HepG2 (cell line): ENCODE measurements at regions not wholly inside any gene's neighbourhood (a gene's known extent, or its start where the extent isn't known, plus 50 kb on each side); places are given as distances from the start of the nearest gene placed in this dataset.

Experiments used
- GABPB1 ChIP-seq: IDR thresholded peaks from 2 replicates; pipeline ENCODE4 v1.6.1; 2016; ENCODE audit warnings: mild to moderate bottlenecking, missing genetic modification reagents, moderate library complexity, missing compliant biosample characterization
- HDAC2 ChIP-seq: sonication (generic); formaldehyde crosslinking; IDR thresholded peaks from 2 replicates; pipeline ENCODE4 v1.4.0; 2020; ENCODE audit warnings: missing genetic modification reagents
- KLF13 ChIP-seq: sonication (generic); formaldehyde crosslinking; IDR thresholded peaks from 2 replicates; pipeline ENCODE4 v1.4.0; 2020; ENCODE audit warnings: mild to moderate bottlenecking, missing genetic modification reagents
- MYC ChIP-seq: sonication (generic); formaldehyde crosslinking; IDR thresholded peaks from 2 replicates; pipeline ENCODE4 v1.9.0; 2021; ENCODE audit warnings: missing genetic modification reagents, borderline replicate concordance
- POLR2A ChIP-seq, 2 experiments: IDR thresholded peaks; 2 replicates each; pipeline ENCODE4 v1.6.1; 2011; ENCODE audit warnings: low read depth in 2 of 2, low read length in 2 of 2, mild to moderate bottlenecking in 1 of 2, moderate library complexity in 1 of 2; ENCODE audit not compliant: insufficient read depth in 1 of 2
- SP1 ChIP-seq, 2 experiments: fragments of 450-650 bp in 1 of 2; sonication (generic) in 1 of 2; formaldehyde crosslinking in 1 of 2; IDR thresholded peaks; 2 replicates each; pipeline versions ENCODE4 v1.4.0 to v1.6.1; 2016 to 2020; ENCODE audit warnings: missing genetic modification reagents in 1 of 2
- USF2 ChIP-seq, 2 experiments: sonication (generic) in 1 of 2; formaldehyde crosslinking in 1 of 2; IDR thresholded peaks; 2 replicates each; pipeline versions ENCODE4 v1.5.1 to v1.6.1; 2011 to 2020; ENCODE audit warnings: borderline replicate concordance in 1 of 2, low read depth in 1 of 2, low read length in 1 of 2, mild to moderate bottlenecking in 1 of 2, missing genetic modification reagents in 1 of 2, moderate library complexity in 1 of 2
- ZNF138 ChIP-seq: sonication (generic); formaldehyde crosslinking; IDR thresholded peaks from 2 replicates; pipeline ENCODE4 v1.5.0; 2020; ENCODE audit warnings: mild to moderate bottlenecking, low read depth, missing genetic modification reagents
- ZNF160 ChIP-seq: sonication (generic); formaldehyde crosslinking; IDR thresholded peaks from 2 replicates; pipeline ENCODE4 v1.8.0; 2022; ENCODE audit warnings: mild to moderate bottlenecking, inconsistent platforms, missing genetic modification reagents
- ZNF619 ChIP-seq: sonication (generic); formaldehyde crosslinking; IDR thresholded peaks from 2 replicates; pipeline ENCODE4 v1.4.0; 2020; ENCODE audit warnings: mild to moderate bottlenecking, missing genetic modification reagents

- TF ChIP-seq ZNF160 (peak; percentile 70), ZNF138 (CRISPR knock-in tag) (no peak), HDAC2 (CRISPR knock-in tag) (peak; percentile 100), USF2 (IDR thresholded peaks at IDR 0.05; ENCODE audit: low read depth, low read length) (no peak), USF2 (CRISPR knock-in tag; IDR thresholded peaks at IDR 0.05; ENCODE audit: borderline replicate concordance) (no peak), MYC (CRISPR knock-in tag) (peak; percentile 86), KLF13 (no peak), POLR2A (IDR thresholded peaks at IDR 0.05; ENCODE audit: insufficient read depth in 1 of 2, low read depth in 2 of 2, low read length in 2 of 2) (peak; percentile 58 to 59; a peak in 3 of 4 replicates), SP1 (IDR thresholded peaks at IDR 0.05) (no peak), SP1 (CRISPR knock-in tag; IDR thresholded peaks at IDR 0.05) (0 out of 2 replicates have a peak, but pooled peaks have one; percentile 61), ZNF619 (CRISPR knock-in tag) (peak; percentile 87; the same call in 1 of the 2 replicates), GABPB1 (peak; percentile 71)
Observed at GRCh38 chr1:213371847-213372619, 321.0 kb downstream of the RPS6KC1 start.
